Testis (tissue), 2 donors: ENCODE measurements at regions not wholly inside any gene's neighbourhood (a gene's known extent, or its start where the extent isn't known, plus 50 kb on each side); places are given as distances from the start of the nearest gene placed in this dataset.

ENCODE experiments used
- DNase-seq: peaks from one replicate; pipeline ENCODE4 v3.0.0-alpha.2; 2019
- H3K27ac ChIP-seq, 2 donors: fragments of 200-600 bp; sonication (generic); one replicate each; pipeline ENCODE4 v1.5.1; 2019
- H3K27me3 ChIP-seq: fragments of 200-600 bp; sonication (generic); one replicate; pipeline ENCODE4 v1.5.1; 2019
- H3K36me3 ChIP-seq: fragments of 200-600 bp; sonication (generic); one replicate; pipeline ENCODE4 v1.5.1; 2017; ENCODE audit warnings: low read depth; ENCODE audit errors: missing control alignments
- H3K4me1 ChIP-seq: fragments of 200-600 bp; sonication (generic); one replicate; pipeline ENCODE4 v1.5.1; 2019
- H3K4me3 ChIP-seq, 2 donors: fragments of 200-600 bp; sonication (generic); one replicate each; pipeline ENCODE4 v1.5.1; 2017 to 2019
- H3K9me3 ChIP-seq: fragments of 200-600 bp; sonication (generic); one replicate; pipeline ENCODE4 v1.5.1; 2017
- CTCF ChIP-seq, 3 experiments: fragments of 450-650 bp in 2 of 3; fragments of 200-600 bp in 1 of 3; sonication (generic) in 1 of 3; IDR thresholded peaks; one replicate each; pipeline ENCODE4 v1.5.1; 2016 to 2019; ENCODE audit warnings: antibody characterized with exemption in 3 of 3, mild to moderate bottlenecking in 2 of 3, moderate library complexity in 1 of 3
- POLR2A ChIP-seq: fragments of 450-650 bp; IDR thresholded peaks from one replicate; pipeline ENCODE4 v1.6.1; 2017; ENCODE audit warnings: antibody characterized with exemption, mild to moderate bottlenecking, moderate library complexity
- WGBS, 2 donors: methylation state at CpG; one replicate each; pipeline ENCODE4 v1.1.5; 2018; 5-methylcytosine and 5-hydroxymethylcytosine counted together
- intact Hi-C: fragments of 100-400 bp; cut with DNase I; formaldehyde crosslinking; loops from one replicate; pipeline ENCODE4 v1.15.1; 2023; ENCODE audit warnings: low total_unique reads

- 83 to 87% methylated on average over 5 of the region's 5 CpGs for WGBS, 2 donors
- Histone ChIP-seq H3K36me3 (no peaks in the 10 kb centered on the region), H3K9me3 (no peaks in the 10 kb centered on the region), H3K27ac (no peak overlapping the region), H3K4me1 (no peaks in the 10 kb centered on the region), H3K27me3 (no peaks in the 10 kb centered on the region), H3K4me3 (no peak overlapping the region)
- TF ChIP-seq CTCF (IDR thresholded peaks at IDR 0.05), result no peak
- no peak for TF ChIP-seq POLR2A
- DNase-seq, result no peak
- intact Hi-C loops, result no loop called here
These were observed 50.8 kb upstream of the SMARCAD1 start for GRCh38 chr4:94156826-94157225.
